SK-N-SH (cell line): ENCODE measurements at regions not wholly inside any gene's neighbourhood (a gene's known extent, or its start where the extent isn't known, plus 50 kb on each side); places are given as distances from the start of the nearest gene placed in this dataset.

Experiments
- CTCF ChIA-PET: fragments of 300-600, 350-600 bp; formaldehyde crosslinking; extraction: SDS; loops from one replicate; lab custom pipeline; 2021; lab: Yijun Ruan, JAX
- POLR2A ChIA-PET: fragments of 350-600 bp; sonication (Branson Sonifier 250); formaldehyde crosslinking; extraction: SDS; loops from one replicate; lab custom pipeline; 2020; ENCODE audit warnings: antibody characterized with exemption, inconsistent platforms; lab: Yijun Ruan, JAX
- DNase-seq: peaks from one replicate; pipeline ENCODE4 v3.0.0; 2012
- H2AFZ ChIP-seq: fragments of 200-600 bp; sonication (generic); 2 replicates; pipeline ENCODE4 v1.8.1; 2016; ENCODE audit warnings: antibody characterized with exemption, mild to moderate bottlenecking, low read depth
- H3F3A ChIP-seq: fragments of 200-600 bp; sonication (generic); replicated peaks from 2 replicates; pipeline ENCODE3; 2016; ENCODE audit warnings: antibody characterized with exemption, mild to moderate bottlenecking; ENCODE audit not compliant: insufficient read depth
- H3K27ac ChIP-seq, 2 experiments: fragments of 200-500 bp in 1 of 2; fragments of 200-600 bp in 1 of 2; sonication (Bioruptor generic) in 1 of 2; sonication (generic), shearing (Covaris generic) in 1 of 2; 2 replicates each; pipeline versions ENCODE4 v1.5.1 to v1.6.1; 2014 to 2016; ENCODE audit warnings: low read depth in 2 of 2, inconsistent platforms in 1 of 2, low read length in 1 of 2, mild to moderate bottlenecking in 1 of 2, mixed read lengths in 1 of 2
- H3K27me3 ChIP-seq: fragments of 200-600 bp; sonication (generic), shearing (Covaris generic); 2 replicates; pipeline ENCODE4 v1.6.1; 2016; ENCODE audit warnings: mixed run types; ENCODE audit not compliant: insufficient read depth
- H3K36me3 ChIP-seq, 2 experiments: fragments of 200-500 bp in 1 of 2; fragments of 200-600 bp in 1 of 2; sonication (Bioruptor generic) in 1 of 2; sonication (generic) in 1 of 2; replicated peaks in 1 of 2; 2 replicates each; pipeline versions ENCODE3 to v1.5.1; 2014 to 2016; ENCODE audit warnings: low read length in 1 of 2, mild to moderate bottlenecking in 1 of 2; ENCODE audit not compliant: insufficient read depth in 2 of 2, control insufficient read depth in 1 of 2
- H3K4me1 ChIP-seq, 2 experiments: fragments of 200-500 bp in 1 of 2; fragments of 200-600 bp in 1 of 2; sonication (Bioruptor generic) in 1 of 2; sonication (generic), shearing (Covaris generic) in 1 of 2; 2 replicates each; pipeline versions ENCODE4 v1.5.1 to v1.6.1; 2014 to 2016; ENCODE audit warnings: low read depth in 1 of 2, low read length in 1 of 2, mixed run types in 1 of 2; ENCODE audit not compliant: insufficient read depth in 2 of 2, control insufficient read depth in 1 of 2
- H3K4me2 ChIP-seq: fragments of 200-600 bp; sonication (generic), shearing (Covaris generic); 2 replicates; pipeline ENCODE4 v1.6.1; 2017; ENCODE audit warnings: mixed run types
- H3K4me3 ChIP-seq, 2 experiments: fragments of 200-500 bp in 1 of 2; fragments of 200-600 bp in 1 of 2; sonication (Bioruptor generic) in 1 of 2; sonication (generic), shearing (Covaris generic) in 1 of 2; 2 replicates each; pipeline versions ENCODE4 v1.5.1 to v1.8.1; 2014 to 2016; ENCODE audit warnings: low read depth in 2 of 2, inconsistent platforms in 1 of 2, low read length in 1 of 2, mild to moderate bottlenecking in 1 of 2, mixed read lengths in 1 of 2, moderate library complexity in 1 of 2
- H3K79me2 ChIP-seq: fragments of 200-600 bp; sonication (generic); 2 replicates; pipeline ENCODE4 v1.8.1; 2017; ENCODE audit warnings: mild to moderate bottlenecking; ENCODE audit not compliant: insufficient read depth
- H3K9ac ChIP-seq: fragments of 200-600 bp; sonication (generic); 2 replicates; pipeline ENCODE4 v1.6.1; 2017; ENCODE audit warnings: mixed run types
- H3K9me2 ChIP-seq: fragments of 200-600 bp; sonication (generic); 2 replicates; pipeline ENCODE4 v1.6.1; 2017; ENCODE audit warnings: mixed run types
- H3K9me3 ChIP-seq: fragments of 200-600 bp; sonication (generic); 2 replicates; pipeline ENCODE4 v1.6.1; 2017; ENCODE audit warnings: mixed run types, mild to moderate bottlenecking, moderate library complexity
- H4K20me1 ChIP-seq: fragments of 200-600 bp; sonication (generic); 2 replicates; pipeline ENCODE4 v1.6.1; 2017; ENCODE audit warnings: mild to moderate bottlenecking, mixed run types; ENCODE audit not compliant: insufficient read depth
- CHD2 ChIP-seq: fragments of 150-350 bp; IDR thresholded peaks from 2 replicates; pipeline ENCODE4 v1.6.1; 2018; ENCODE audit warnings: low read length; ENCODE audit not compliant: partially characterized antibody
- EP300 ChIP-seq, 2 experiments: IDR thresholded peaks; 2 replicates each; pipeline versions ENCODE4 v1.4.0 to v1.6.1; 2012; ENCODE audit warnings: borderline replicate concordance in 1 of 2, low read depth in 1 of 2, low read length in 1 of 2
- FOXM1 ChIP-seq: IDR thresholded peaks from 2 replicates; pipeline ENCODE4 v1.4.0; 2012; ENCODE audit warnings: low read depth, mild to moderate bottlenecking
- JUND ChIP-seq: IDR thresholded peaks from 2 replicates; pipeline ENCODE4 v1.4.0; 2012
- MEF2A ChIP-seq: IDR thresholded peaks from 2 replicates; pipeline ENCODE4 v1.4.0; 2012; ENCODE audit warnings: low read depth, borderline replicate concordance
- POLR2AphosphoS5 ChIP-seq: IDR thresholded peaks from 2 replicates; pipeline ENCODE4 v1.6.1; 2012; ENCODE audit warnings: low read depth, low read length
- RCOR1 ChIP-seq: fragments of 150-350 bp; IDR thresholded peaks from 2 replicates; pipeline ENCODE4 v1.6.1; 2017; ENCODE audit warnings: antibody characterized with exemption, low read length
- RXRA ChIP-seq: IDR thresholded peaks from 2 replicates; pipeline ENCODE4 v1.4.0; 2012; ENCODE audit warnings: low read depth, mild to moderate bottlenecking, borderline replicate concordance
- SMC3 ChIP-seq: IDR thresholded peaks from 2 replicates; pipeline ENCODE4 v1.6.1; 2012; ENCODE audit warnings: low read depth, low read length, improper control_type of control experiment
- YY1 ChIP-seq: IDR thresholded peaks from 2 replicates; pipeline ENCODE4 v1.4.0; 2012; ENCODE audit warnings: low read depth, mild to moderate bottlenecking
- WGBS: methylation state at CpG from one replicate; pipeline ENCODE4 v1.1.6; 2017; ENCODE audit warnings: low lambda C conversion rate; 5-methylcytosine and 5-hydroxymethylcytosine counted together
- TF ChIP-seq, protein P1 (sequence below): fragments of 150-350 bp; IDR thresholded peaks from 2 replicates; pipeline ENCODE4 v1.6.1; 2016; ENCODE audit warnings: mild to moderate bottlenecking, low read depth, low read length
- TF ChIP-seq, protein P2 (sequence below): fragments of 150-350 bp; IDR thresholded peaks from 2 replicates; pipeline ENCODE4 v1.6.1; 2017; ENCODE audit warnings: antibody characterized with exemption, low read length, low read depth, borderline replicate concordance

DNA sequence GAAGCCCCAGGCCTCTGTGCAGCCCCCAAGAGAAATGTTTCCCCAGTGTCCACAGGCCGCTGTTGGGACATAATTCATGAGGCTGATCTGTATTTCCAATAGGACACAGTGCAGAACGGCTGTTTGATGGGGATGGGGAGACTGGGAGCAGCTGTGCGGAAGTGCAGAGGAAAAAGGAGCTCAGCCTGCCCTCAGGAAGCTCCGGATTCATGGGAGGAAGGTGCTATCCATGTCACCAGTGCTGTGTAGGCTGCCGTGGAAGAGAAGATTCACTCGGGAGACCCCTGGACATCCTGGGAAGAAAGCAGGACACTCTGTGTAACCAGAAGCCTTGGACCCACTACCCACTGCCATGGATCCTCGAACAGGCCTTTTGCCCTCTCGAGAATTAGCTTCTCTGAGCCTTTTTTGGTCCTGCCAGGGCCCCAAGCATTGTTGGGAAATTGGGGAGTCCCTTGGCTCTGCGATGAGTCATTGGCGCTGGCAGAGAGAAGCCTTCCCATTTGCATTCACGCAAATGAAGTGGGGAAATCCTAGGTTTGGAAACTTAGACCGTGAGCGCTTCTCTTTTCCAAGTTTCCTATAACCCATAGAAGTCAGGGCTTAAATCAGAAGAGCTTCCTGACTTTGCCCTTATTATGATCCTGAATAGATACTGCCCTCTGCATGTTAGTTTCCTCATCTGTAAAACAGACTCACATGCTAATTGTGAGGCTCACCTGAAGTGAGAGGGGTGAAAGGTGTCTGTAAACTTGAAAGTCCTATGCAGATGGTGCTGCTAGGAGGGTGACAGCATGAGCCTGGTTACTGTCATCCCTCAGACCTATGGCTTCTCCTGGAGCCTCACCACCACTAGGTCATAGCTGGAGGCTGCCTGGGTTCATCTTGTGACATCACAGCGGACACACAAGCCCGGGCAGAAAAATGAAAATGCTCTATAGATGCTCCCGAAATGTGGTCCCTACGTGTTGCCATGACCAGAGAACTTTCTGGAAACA, 229.2 kb upstream of the B3GAT1 start:
- no peaks in the 10 kb centered on the region for H3K9me3 ChIP-seq
- no peak for DNase-seq
- no peak for TF ChIP-seq RCOR1
- no peak for TF ChIP-seq JUND
- TF ChIP-seq EP300 (IDR thresholded peaks at IDR 0.05; ENCODE audit: borderline replicate concordance in 1 of 2, low read depth in 1 of 2, low read length in 1 of 2), result no peak
- TF ChIP-seq RXRA, result no peak
- TF ChIP-seq, protein P1, sequence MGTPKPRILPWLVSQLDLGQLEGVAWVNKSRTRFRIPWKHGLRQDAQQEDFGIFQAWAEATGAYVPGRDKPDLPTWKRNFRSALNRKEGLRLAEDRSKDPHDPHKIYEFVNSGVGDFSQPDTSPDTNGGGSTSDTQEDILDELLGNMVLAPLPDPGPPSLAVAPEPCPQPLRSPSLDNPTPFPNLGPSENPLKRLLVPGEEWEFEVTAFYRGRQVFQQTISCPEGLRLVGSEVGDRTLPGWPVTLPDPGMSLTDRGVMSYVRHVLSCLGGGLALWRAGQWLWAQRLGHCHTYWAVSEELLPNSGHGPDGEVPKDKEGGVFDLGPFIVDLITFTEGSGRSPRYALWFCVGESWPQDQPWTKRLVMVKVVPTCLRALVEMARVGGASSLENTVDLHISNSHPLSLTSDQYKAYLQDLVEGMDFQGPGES, result no peak
- no peak for TF ChIP-seq FOXM1
- no peak for TF ChIP-seq POLR2AphosphoS5
- H3K9ac ChIP-seq, result no peak overlapping the region
- WGBS, result 33% methylated on average over 13 of the region's 17 CpGs
- H3K4me3 ChIP-seq, result no peak overlapping the region
- peaks cover 0 to 28% of the 10 kb centered on the region in 2 experiments; a peak in 2 of 4 replicates for H3K4me1 ChIP-seq
- H3K4me2 ChIP-seq, result no peak overlapping the region
- H4K20me1 ChIP-seq, result no peaks in the 10 kb centered on the region
- no peaks in the 10 kb centered on the region for H3K27me3 ChIP-seq
- H3F3A ChIP-seq, result no peaks in the 10 kb centered on the region
- H2AFZ ChIP-seq, result no peak overlapping the region
- H3K79me2 ChIP-seq, result no peaks in the 10 kb centered on the region
- POLR2A ChIA-PET, result no interaction called here
- H3K27ac ChIP-seq, result no peak overlapping the region
- CTCF ChIA-PET, result interaction anchor here (1.1 kb wide), 1 partner anchor 282 kb away, joined by 4 read pairs; no protein-coding TSS in a partner anchor
- H3K36me3 ChIP-seq, result no peaks in the 10 kb centered on the region
- no peaks in the 10 kb centered on the region for H3K9me2 ChIP-seq

DNA sequence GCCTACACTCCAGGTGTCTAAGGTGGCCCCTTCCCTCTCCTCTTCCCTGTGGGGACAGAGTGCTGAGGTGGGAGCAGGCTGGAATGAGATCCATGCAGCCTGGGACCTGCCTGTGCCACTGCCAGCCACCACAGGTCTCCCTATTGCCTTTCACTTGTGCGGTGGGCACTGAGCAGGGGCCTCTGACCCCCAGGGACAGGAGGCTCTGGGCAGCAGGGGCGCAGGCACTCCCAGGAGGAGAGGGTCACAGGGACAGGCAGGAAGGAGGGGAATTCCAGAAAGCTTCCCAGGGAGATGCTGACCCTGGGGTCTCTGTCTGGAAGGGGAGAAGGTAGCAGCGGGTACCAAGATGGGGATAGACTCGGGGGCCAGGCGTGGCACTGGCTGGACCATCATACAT, 228.5 kb upstream of the B3GAT1 start:
- ChIA-PET CTCF (no interaction called here), POLR2A (no interaction called here)
- DNase-seq, result no peak
- Histone ChIP-seq H3K9me2 (no peaks in the 10 kb centered on the region), H3K79me2 (no peaks in the 10 kb centered on the region), H2AFZ (no peak overlapping the region), H3K27me3 (no peaks in the 10 kb centered on the region), H3F3A (no peaks in the 10 kb centered on the region), H3K27ac (no peak overlapping the region), H3K9me3 (no peaks in the 10 kb centered on the region), H3K4me2 (no peak overlapping the region), H4K20me1 (no peaks in the 10 kb centered on the region), H3K4me1 (peaks cover 0 to 22% of the 10 kb centered on the region in 2 experiments; a peak in 2 of 4 replicates), H3K4me3 (no peak overlapping the region), H3K36me3 (no peaks in the 10 kb centered on the region), H3K9ac (no peak overlapping the region)
- WGBS, result 20% methylated on average over 1 of the region's 5 CpGs
- TF ChIP-seq MEF2A (no peak), POLR2AphosphoS5 (no peak), YY1 (no peak), RCOR1 (no peak), SMC3 (no peak), CHD2 (no peak)
- TF ChIP-seq, protein P2, sequence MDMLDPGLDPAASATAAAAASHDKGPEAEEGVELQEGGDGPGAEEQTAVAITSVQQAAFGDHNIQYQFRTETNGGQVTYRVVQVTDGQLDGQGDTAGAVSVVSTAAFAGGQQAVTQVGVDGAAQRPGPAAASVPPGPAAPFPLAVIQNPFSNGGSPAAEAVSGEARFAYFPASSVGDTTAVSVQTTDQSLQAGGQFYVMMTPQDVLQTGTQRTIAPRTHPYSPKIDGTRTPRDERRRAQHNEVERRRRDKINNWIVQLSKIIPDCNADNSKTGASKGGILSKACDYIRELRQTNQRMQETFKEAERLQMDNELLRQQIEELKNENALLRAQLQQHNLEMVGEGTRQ, result no peak
